NCI-H128 (cell line): ENCODE measurements at regions not wholly inside any gene's neighbourhood (a gene's known extent, or its start where the extent isn't known, plus 50 kb on each side); places are given as distances from the start of the nearest gene placed in this dataset.

Source experiments
- DNase-seq: peaks from one replicate; lab custom pipeline; 2025; ENCODE audit not compliant: unreplicated experiment; lab: John Stamatoyannopoulos, UW

DNA sequence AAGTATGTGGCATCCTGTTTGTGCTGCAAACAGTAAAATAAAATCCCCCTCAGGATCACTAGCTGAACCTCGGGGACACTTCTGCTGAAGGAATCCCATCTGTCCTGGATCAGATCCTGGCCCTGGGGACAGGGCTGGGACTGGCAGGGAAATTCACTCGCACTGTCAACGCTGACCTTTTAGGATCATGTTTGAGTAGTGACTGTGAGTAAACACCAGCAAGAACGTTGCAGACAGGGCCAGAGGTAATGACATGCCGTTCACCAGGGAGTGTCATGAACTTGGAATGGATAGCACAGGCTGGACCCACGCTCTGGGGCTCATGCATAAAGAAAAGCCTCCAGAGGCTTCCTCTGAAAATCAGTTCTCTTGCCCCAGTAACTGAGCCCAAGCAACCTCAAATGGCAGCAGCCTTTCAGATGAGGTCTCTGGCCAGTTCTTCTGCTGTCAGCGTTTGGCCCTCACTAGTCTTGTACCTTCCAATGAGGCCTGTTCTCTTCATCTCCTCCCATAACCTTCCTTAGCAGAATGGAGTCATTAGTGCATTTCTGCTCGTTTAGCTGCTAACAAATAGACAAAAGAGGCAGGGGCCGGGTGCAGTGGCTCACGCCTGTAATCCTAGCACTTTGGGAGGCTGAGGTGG is 51.0 kb upstream of the BARX2 start:
- DNase-seq, result no peak

GRCh38 chr11:129323896-129324502 is 51.6 kb upstream of the BARX2 start:
- no peak for DNase-seq

- no peak for DNase-seq
Observed at GRCh38 chr11:129322941-129323340, 52.7 kb upstream of the BARX2 start.

GRCh38 chr11:129321076-129321475 is 54.6 kb upstream of the BARX2 start:
- DNase-seq, result no peak

DNA sequence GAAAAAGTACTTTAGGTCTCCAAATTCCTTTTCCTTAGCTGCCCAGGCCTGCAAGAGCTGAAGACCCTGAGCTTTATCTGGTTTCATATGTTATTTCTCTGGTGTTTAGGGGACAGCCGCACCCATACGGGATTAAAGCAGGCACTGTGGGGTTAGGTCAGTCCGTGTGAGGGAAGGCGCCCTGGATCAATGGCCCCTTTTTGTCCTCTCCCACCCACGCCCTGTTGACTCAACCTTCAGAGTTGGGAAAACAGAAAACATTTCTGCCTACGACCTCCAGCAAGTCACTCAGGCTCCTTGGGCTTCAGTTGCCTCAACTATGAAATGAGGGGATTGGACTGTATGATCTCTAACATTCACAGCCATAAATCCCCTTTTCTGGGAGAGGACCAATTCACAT is 55.2 kb upstream of the BARX2 start:
- no peak for DNase-seq

- no peak for DNase-seq
Observed at GRCh38 chr11:129319751-129320150, 55.9 kb upstream of the BARX2 start.

DNA sequence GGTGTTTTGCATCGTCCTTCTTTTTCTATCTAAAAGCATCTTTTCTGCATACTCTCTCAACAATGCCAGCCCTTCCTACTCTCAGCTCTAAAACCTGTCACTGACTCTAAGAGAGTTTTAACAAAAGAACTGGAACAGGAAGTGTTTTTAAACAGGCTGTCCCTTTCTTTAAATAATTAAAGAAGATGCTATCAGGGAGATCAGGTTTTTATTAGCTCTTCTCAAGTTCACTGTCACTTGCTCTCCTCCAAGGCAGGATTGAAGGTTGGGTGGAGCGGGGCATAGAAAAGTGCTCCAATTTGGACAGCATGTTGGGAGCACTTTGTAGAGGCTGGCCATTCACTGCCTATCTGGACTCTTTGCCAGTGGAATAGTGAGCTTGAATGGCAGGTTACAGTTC is 56.4 kb upstream of the BARX2 start:
- no peak for DNase-seq

DNA sequence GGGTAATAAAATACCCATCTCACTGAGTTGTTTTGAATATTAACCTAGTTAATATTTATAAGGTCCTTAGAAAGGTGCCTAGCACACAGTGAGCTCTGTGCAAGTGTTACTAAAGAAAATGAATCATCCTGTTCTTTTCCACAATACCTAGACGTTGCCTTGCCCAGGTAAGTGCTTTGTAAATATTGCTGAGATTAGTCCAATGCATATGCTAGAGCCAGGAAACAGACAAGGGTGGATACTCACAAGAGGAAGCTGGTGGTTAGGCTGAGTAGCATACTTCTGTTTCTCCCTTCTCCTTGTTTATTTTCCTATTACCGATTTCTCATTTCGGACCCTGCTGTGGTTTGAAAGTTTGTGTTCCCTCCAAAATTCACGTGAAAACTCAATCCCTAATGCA is 58.1 kb upstream of the BARX2 start:
- DNase-seq, result no peak

DNA sequence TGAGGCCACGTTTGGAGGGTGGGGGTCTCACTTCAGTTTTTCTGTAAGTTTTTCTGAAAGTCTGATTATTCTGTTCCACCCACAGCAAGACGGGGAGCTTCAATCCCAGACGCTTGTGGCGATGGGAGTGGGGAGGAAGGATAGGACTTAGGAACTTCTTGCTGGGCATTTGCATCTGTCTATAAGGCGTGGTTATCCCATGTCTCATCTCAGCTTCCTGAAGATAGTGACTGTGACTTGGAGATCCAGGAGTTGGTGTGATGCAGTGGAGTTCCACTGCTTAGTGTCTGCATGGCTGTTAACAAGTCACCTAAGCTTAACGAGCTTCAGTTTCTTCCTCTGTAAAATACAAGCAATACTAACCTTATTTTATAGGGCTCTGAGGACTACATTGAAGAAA is 58.9 kb upstream of the BARX2 start:
- DNase-seq, result no peak

- DNase-seq, result no peak
Observed at GRCh38 chr11:129315781-129316579, 59.7 kb upstream of the BARX2 start.

DNA sequence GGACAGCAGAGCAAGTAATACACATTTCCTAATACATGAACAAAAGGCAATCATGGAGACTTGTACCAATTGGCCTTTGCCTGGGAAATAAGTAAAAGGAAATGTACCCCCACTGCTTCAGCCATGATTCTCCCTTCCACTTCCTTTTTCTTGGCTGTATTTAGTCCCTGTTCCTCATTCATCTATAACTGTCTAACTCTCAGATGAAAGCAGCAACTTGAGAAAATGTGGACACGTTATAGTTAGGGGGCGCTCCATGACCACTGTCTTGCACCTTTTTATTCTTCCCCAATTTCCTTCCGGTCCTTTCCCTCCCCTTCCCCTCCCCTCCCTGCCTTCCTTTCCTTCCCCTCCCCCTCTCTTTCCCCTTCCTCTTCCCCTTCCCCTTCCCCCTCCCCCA is 61.3 kb upstream of the BARX2 start:
- DNase-seq, result no peak

DNA sequence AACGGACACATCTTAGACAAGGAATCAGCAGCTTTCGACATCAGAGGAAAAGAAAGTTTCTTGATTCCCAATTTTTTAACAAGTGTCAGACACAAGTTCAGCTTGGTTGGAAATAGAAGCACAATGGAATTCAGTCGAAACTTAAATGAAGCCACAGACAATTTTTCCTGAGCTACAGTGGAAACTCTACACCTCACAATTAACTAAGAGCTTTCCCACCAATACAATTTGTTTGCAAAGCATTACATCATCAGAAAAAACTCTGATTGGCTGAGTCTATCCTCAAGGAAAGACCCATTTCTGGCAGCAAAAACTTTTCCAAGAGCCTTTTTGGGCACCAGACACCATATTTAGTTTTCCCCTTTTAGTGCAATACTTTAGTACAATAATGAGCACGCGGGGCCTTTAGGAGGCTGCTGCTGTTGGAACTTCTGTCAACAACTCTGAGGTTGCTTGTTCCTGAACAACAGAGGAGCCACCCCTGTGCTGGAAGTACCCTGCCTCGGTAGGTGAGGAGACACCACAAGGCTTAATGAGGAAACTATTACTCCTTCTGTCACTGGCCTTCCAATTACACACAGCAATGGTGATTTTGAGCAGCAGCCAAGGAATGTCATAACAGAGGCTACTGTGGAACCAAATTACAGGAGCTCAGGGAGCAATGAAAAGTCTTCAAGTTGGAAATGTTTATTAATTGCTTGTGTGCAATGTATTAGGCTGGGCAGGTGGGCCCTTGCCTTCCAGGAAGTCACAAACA is 61.9 kb upstream of the BARX2 start:
- no peak for DNase-seq

GRCh38 chr11:129312730-129313503 is 62.7 kb upstream of the BARX2 start:
- DNase-seq, result no peak

DNA sequence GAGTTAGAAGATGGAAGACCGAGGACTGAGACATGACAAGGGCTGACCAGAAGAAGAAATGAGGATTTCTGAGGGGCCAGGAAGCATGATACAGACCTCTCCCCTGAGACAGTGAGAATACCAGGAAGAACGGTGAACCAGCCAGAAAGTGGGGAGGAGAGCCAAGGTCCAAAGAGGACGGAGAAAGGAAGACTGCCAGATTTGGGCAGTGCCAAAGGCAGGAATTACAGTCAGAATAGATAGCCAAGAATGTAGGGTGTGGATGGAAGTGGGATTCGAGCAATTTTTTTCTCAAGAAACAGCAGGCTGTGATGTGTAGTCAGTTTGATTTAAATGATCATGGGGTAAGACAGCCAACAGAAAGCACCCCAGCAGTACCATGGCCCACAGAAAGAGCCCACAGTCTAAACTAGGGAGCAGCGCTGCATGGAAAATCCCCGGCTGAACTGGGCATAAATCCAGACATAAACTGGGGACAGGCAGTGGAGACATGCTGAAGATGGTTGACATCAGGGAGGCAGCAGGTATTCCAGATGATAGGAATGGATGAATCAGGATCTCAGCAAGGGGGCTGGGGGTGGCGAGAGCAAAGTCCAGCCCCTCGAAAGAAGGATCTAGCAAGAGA is 67.3 kb upstream of the BARX2 start:
- no peak for DNase-seq

- DNase-seq, result no peak
Observed at GRCh38 chr11:129307162-129307561, 68.5 kb upstream of the BARX2 start.

GRCh38 chr11:129302386-129303101 is 73.1 kb upstream of the BARX2 start:
- DNase-seq, result no peak

DNA sequence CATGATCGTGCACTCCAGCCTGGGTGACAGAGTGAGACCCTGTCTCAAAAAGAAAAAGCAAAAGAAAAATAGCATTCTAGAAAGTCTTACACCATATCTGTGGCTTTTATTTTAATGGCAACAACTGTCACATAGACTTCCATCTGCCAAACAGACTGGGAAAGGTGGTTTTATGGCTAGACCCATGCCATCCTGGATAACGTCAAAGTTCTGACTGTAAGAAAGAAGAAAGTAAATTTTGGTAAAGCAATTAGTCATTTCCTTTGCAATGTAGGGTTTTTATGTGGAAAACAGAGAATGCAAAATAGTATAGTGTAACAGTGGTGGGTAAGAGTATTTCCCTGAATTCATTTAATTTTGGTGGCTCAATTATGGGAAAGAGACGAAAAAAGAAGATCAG is 75.5 kb upstream of the BARX2 start:
- DNase-seq, result no peak

DNA sequence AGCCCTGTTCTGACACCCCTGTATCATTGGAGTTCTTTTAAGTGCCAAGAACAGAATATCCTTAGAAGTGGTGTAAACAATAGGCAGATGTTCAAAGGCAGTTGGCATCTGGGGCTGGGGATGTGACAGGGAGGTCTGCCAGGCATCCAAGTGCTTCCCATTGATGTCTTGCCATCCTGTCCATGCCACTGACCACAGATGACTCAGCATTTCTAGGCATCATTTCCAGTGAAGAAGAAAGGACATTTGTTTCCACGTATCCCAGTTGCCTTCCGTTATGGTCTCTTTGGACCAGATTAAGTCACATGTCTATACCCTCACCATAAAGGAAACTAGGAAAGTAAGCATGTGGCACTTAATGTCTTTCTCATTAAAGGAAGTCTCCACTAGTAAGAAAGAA is 76.7 kb upstream of the BARX2 start:
- no peak for DNase-seq

DNA sequence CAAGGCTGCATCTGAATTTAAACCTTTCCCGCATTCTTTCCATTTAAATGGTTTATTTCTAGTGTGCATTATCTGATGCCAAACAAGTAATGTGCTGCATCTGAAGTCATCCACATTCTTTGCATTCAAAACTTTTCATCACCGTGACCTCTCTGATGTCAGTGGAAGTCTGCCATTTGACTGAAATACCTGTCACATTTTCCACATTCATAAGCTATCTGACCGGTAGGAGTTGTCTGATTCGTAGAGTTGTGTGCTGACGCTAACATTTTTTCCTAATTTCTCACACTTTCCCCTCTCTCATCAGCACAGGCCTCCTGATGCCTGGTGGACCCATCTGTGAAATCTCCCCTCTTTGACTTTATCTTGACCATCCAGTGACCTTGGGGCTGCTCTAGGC is 79.9 kb upstream of the BARX2 start:
- no peak for DNase-seq

DNA sequence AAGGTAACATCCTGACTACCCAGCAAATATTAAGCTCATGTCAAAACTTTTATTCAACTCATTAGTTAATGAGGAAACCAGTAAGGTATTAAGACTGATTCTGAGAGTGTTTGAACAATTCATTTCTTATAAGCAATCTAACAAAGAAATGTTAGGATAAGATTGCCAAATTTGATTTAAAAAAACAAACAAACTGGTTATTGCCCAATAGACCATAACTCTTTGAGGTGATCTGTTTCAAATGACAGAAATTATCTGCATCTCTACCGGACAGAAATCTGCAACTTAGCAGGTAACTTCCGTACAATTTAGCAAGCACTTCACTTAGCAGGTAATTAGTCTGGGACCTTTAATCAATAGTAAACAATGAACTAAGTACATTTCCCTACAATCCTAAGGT is 82.9 kb upstream of the BARX2 start:
- no peak for DNase-seq
